ENCODE measurements at regions not wholly inside any gene's neighbourhood (a gene's known extent, or its start where the extent isn't known, plus 50 kb on each side); places are given as distances from the start of the nearest gene placed in this dataset.

- TF ChIP-seq CTBP2 (IDR thresholded peaks at IDR 0.05; ENCODE audit: borderline replicate concordance, insufficient read depth, insufficient read length, low read length) (no peak), HDAC2 (IDR thresholded peaks at IDR 0.05; ENCODE audit: borderline replicate concordance in 1 of 2, low read depth in 2 of 2, low read length in 2 of 2) (no peak), POLR2A (IDR thresholded peaks at IDR 0.05; ENCODE audit: control extremely low read depth in 1 of 2, low read depth in 2 of 2, low read length in 2 of 2) (no peak)
Observed at GRCh38 chr2:59296279-59296678, 1055.2 kb upstream of the FANCL start (continued).
